ENCODE measurements at regions not wholly inside any gene's neighbourhood (a gene's known extent, or its start where the extent isn't known, plus 50 kb on each side); places are given as distances from the start of the nearest gene placed in this dataset.

DNA sequence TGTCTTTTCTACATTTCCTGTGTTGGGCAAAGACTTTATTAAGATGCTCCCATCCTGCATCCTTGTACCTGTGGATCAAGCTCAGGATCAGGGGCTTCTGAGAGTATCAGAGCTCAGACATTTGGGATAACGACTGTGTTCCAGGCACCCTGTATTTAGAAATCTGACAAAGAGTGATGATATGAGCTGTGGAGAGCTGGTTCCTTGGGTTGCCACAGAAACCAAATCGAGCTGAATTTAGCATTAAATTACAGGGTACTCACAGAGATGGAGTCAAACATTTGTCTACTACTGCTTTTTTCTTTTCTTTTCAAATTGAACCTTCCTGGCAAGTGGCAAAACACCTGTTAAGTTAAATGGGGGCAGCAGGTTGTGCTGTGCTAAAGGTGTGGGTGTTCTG is 110.6 kb downstream of the XCL2 start:
- TF ChIP-seq, protein P1, sequence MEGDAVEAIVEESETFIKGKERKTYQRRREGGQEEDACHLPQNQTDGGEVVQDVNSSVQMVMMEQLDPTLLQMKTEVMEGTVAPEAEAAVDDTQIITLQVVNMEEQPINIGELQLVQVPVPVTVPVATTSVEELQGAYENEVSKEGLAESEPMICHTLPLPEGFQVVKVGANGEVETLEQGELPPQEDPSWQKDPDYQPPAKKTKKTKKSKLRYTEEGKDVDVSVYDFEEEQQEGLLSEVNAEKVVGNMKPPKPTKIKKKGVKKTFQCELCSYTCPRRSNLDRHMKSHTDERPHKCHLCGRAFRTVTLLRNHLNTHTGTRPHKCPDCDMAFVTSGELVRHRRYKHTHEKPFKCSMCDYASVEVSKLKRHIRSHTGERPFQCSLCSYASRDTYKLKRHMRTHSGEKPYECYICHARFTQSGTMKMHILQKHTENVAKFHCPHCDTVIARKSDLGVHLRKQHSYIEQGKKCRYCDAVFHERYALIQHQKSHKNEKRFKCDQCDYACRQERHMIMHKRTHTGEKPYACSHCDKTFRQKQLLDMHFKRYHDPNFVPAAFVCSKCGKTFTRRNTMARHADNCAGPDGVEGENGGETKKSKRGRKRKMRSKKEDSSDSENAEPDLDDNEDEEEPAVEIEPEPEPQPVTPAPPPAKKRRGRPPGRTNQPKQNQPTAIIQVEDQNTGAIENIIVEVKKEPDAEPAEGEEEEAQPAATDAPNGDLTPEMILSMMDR (IDR thresholded peaks at IDR 0.05): no peak
- TF ChIP-seq POLR2A (IDR thresholded peaks at IDR 0.05): no peak

Measured in adrenal gland (tissue), 5 donors.